DND-41 (cell line): ENCODE measurements at regions not wholly inside any gene's neighbourhood (a gene's known extent, or its start where the extent isn't known, plus 50 kb on each side); places are given as distances from the start of the nearest gene placed in this dataset.

ENCODE experiments used
- ATAC-seq: fragments of 200-7000 bp; cut with Tn5 transposase; 3 replicates; pipeline ENCODE4 v1.9.1; 2021; ENCODE audit warnings: low read depth; ENCODE audit not compliant: insufficient read depth
- DNase-seq: peaks from one replicate; pipeline ENCODE4 v3.0.0-alpha.2; 2020
- H2AFZ ChIP-seq: 2 replicates; pipeline ENCODE4 v1.6.0; 2012; ENCODE audit warnings: low read depth, low read length
- H3K27ac ChIP-seq: 2 replicates; pipeline ENCODE4 v1.5.1; 2012; ENCODE audit warnings: low read length, inconsistent platforms
- H3K27me3 ChIP-seq: fragments of 200-600 bp; sonication (generic); 2 replicates; pipeline ENCODE4 v1.6.0; 2012; ENCODE audit warnings: low read length, mild to moderate bottlenecking, inconsistent platforms; ENCODE audit not compliant: insufficient read depth, poor library complexity
- H3K36me3 ChIP-seq: 2 replicates; pipeline ENCODE4 v1.5.1; 2012; ENCODE audit warnings: low read length, inconsistent platforms; ENCODE audit not compliant: insufficient read depth
- H3K4me1 ChIP-seq: 2 replicates; pipeline ENCODE4 v1.5.1; 2012; ENCODE audit warnings: mild to moderate bottlenecking, low read length; ENCODE audit not compliant: insufficient read depth
- H3K4me2 ChIP-seq: 2 replicates; pipeline ENCODE4 v1.6.0; 2012; ENCODE audit warnings: mild to moderate bottlenecking, moderate library complexity, low read length, inconsistent platforms; ENCODE audit not compliant: insufficient read depth
- H3K4me3 ChIP-seq, 2 experiments: fragments of 200-600 bp in 1 of 2; shearing (Covaris generic) in 1 of 2; 2 replicates each; pipeline ENCODE4 v1.5.1; 2012 to 2016; ENCODE audit warnings: inconsistent platforms in 2 of 2, low read length in 2 of 2, mild to moderate bottlenecking in 2 of 2, low read depth in 1 of 2, moderate library complexity in 1 of 2
- H3K79me2 ChIP-seq: 2 replicates; pipeline ENCODE4 v1.6.0; 2012; ENCODE audit warnings: low read length, inconsistent platforms; ENCODE audit not compliant: insufficient read depth
- H3K9ac ChIP-seq: 2 replicates; pipeline ENCODE4 v1.6.0; 2012; ENCODE audit warnings: low read depth, mild to moderate bottlenecking, inconsistent platforms, low read length, moderate library complexity
- H3K9me3 ChIP-seq: 2 replicates; pipeline ENCODE4 v1.5.1; 2012; ENCODE audit warnings: low read length, moderate library complexity, mild to moderate bottlenecking, inconsistent platforms; ENCODE audit not compliant: insufficient read depth, severe bottlenecking
- H4K20me1 ChIP-seq: 2 replicates; pipeline ENCODE4 v1.6.0; 2012; ENCODE audit warnings: low read length; ENCODE audit not compliant: insufficient read depth
- EZH2 ChIP-seq: IDR thresholded peaks from 3 replicates; pipeline ENCODE4 v1.6.1; 2012; ENCODE audit warnings: borderline replicate concordance, low read depth, mild to moderate bottlenecking, moderate library complexity, low read length, inconsistent platforms; ENCODE audit not compliant: severe bottlenecking
- TF ChIP-seq, protein P1 (sequence below): IDR thresholded peaks from 2 replicates; pipeline ENCODE4 v1.5.1; 2012; ENCODE audit warnings: borderline replicate concordance, low read length, moderate library complexity, mild to moderate bottlenecking; ENCODE audit not compliant: poor library complexity, severe bottlenecking; ENCODE audit errors: extremely low read depth

DNA sequence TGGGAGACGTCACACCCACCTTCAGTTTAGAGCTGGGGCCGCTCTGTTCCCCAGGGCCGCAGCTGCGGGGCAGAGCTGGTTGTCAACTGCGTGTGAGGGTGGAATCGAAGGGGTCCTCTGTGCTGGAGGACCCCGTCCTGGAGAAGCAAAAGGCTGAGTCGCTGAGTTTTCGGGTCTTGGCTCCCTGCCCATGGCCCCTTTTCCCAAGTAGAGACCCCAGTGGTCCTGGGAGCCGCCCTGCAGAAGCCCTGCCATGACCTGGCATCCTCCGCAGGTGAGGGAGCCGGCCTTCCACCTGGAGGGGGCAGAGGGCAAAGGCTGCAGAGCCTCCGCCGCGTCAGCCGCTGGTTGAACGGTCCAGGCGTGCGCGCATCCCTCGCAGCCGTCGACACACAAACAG is 90.4 kb upstream of the COL5A1 start:
- no peak overlapping the region for H2AFZ ChIP-seq
- no peak overlapping the region for H3K27ac ChIP-seq
- H3K4me3 ChIP-seq, result no peak overlapping the region
- H3K36me3 ChIP-seq, result no peaks in the 10 kb centered on the region
- no peaks in the 10 kb centered on the region for H3K9me3 ChIP-seq
- no peaks in the 10 kb centered on the region for H3K79me2 ChIP-seq
- H3K4me2 ChIP-seq, result no peak overlapping the region
- no peaks in the 10 kb centered on the region for H3K4me1 ChIP-seq
- no peak for TF ChIP-seq EZH2
- TF ChIP-seq, protein P1, sequence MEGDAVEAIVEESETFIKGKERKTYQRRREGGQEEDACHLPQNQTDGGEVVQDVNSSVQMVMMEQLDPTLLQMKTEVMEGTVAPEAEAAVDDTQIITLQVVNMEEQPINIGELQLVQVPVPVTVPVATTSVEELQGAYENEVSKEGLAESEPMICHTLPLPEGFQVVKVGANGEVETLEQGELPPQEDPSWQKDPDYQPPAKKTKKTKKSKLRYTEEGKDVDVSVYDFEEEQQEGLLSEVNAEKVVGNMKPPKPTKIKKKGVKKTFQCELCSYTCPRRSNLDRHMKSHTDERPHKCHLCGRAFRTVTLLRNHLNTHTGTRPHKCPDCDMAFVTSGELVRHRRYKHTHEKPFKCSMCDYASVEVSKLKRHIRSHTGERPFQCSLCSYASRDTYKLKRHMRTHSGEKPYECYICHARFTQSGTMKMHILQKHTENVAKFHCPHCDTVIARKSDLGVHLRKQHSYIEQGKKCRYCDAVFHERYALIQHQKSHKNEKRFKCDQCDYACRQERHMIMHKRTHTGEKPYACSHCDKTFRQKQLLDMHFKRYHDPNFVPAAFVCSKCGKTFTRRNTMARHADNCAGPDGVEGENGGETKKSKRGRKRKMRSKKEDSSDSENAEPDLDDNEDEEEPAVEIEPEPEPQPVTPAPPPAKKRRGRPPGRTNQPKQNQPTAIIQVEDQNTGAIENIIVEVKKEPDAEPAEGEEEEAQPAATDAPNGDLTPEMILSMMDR, result no peak
- DNase-seq, result no peak
- no peak for ATAC-seq
- H4K20me1 ChIP-seq, result no peaks in the 10 kb centered on the region
- no peak overlapping the region for H3K9ac ChIP-seq
- no peaks in the 10 kb centered on the region for H3K27me3 ChIP-seq

DNA sequence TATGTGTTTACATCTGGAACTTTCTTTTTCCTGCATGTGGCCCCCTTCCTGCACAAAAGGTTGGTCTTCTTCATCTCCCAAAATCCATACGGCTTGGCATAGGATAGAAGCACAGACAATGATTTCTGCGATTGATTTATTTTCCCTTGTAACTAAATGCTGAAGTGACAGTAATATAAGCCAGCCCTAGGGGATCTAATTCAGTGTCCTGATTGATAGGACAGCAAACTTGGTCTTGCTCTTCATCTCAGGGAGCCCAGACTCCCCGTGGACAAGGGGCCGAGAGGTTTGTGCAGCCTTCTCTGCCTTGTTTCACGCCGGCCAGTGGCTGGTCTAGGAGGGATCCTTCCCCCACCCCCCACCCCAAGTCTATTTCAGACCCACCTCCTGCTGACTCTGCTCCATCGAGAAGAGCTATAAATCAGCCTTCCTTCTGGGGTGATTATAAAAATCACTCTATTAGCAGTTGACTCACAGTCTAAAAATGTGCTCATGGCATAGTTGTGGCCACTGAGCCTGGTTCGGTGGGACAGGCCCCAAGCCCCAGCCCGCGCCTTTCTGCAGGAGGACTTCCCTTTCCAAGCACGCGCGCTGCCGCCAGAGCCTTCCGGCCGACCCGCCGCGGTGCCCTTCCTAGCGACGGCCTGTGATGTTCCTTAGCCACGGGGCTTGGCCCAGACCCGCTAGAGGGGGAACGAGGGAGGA is 89.8 kb upstream of the COL5A1 start:
- Histone ChIP-seq H3K4me2 (no peak overlapping the region), H3K9me3 (no peaks in the 10 kb centered on the region), H3K9ac (no peak overlapping the region), H3K27ac (no peak overlapping the region), H3K27me3 (no peaks in the 10 kb centered on the region), H4K20me1 (no peaks in the 10 kb centered on the region), H3K4me3 (no peak overlapping the region), H3K4me1 (no peaks in the 10 kb centered on the region), H3K36me3 (no peaks in the 10 kb centered on the region), H2AFZ (no peak overlapping the region), H3K79me2 (no peaks in the 10 kb centered on the region)
- no peak for ATAC-seq
- DNase-seq, result no peak
- TF ChIP-seq, protein P1, result no peak

DNA sequence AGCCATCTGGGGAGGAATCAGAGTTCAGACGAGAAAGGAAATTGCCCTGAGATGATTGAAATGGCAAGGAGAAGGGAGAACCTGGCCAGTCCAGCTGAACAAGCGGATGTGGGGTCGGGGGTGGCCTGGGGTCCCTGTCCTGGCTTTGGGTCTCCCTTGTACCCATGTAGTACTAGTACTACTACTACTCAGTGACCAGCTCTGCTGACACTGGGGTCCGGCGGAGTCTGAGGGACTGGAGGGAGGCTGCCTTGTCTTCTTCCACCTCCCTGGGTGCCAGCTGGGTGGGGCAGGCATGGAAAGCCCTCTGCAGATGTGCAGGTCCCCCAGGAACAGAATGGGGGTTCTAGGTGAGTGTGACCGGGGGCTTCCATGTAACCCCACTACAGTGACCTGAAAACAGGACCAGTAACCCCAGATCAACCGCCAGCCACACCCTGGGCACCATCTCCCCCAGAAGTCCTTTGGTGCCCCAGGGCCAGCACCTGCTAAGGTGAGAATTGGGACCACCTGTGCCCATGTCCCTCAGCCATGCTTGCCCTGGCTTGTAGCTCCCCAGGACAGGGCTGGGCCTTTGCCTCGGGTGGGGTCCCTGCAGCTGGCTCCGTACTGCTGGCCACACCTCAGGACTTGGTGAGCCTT is 89.1 kb upstream of the COL5A1 start:
- no peaks in the 10 kb centered on the region for H3K9me3 ChIP-seq
- ATAC-seq, result no peak
- no peak overlapping the region for H2AFZ ChIP-seq

More for the DNA sequence above, 89.1 kb upstream of the COL5A1 start:
- Histone ChIP-seq H3K4me3 (no peak overlapping the region), H3K36me3 (no peaks in the 10 kb centered on the region), H3K9ac (no peak overlapping the region), H3K4me1 (no peaks in the 10 kb centered on the region), H3K27ac (no peak overlapping the region), H3K27me3 (no peaks in the 10 kb centered on the region), H3K79me2 (no peaks in the 10 kb centered on the region), H4K20me1 (no peaks in the 10 kb centered on the region), H3K4me2 (no peak overlapping the region)
- TF ChIP-seq, protein P1, result no peak
- no peak for TF ChIP-seq EZH2
- DNase-seq, result no peak
